ENCODE measurements at regions not wholly inside any gene's neighbourhood (a gene's known extent, or its start where the extent isn't known, plus 50 kb on each side); places are given as distances from the start of the nearest gene placed in this dataset.

DNA sequence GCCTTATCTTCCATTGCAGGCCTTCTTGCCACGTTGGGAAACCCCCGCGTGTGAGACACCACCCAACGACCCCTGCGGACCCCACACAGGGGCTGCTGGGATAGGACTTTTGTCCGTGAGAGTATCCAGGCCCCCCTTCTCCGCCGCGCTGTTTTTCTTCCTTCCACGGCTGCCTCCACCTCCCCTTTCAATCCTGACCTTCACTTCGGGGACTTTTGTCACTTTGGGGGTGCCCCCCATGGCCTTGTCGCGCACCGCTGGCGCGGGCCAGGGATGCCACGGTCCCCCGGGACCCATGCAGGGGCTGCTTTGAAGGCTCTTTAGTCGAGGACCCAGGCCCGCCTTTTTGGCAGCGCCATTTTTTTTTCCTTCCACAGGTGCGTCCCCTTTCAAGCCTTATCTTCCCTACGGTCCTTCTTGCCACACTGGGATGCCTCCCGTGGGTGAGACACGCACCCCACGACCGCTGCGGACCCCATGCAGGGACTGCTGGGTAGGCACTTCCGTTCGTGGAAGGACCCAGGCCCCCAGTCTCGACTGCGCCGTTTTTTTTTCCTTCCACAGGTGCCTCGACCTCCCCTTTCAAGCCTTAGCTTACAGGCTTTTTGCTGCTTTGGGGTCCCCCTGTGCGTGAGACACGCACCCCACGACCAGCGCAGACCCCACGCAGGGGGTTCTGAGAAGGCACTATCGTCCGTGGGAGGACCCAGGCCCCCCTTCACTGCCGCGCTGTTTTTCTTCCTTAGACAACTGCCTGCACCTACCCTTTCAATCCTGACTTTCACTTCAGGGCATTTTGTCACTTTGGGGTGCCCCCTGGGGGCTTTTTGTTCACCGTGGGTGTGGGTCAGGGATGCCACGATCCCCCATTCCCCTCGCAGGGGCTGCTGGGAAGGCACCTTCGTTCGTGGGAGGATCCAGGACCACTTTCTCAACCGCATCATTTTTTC lies 267.4 kb downstream of the ALG10 start:
- DNase-seq (ENCODE audit: low read depth) = no peak

DNA sequence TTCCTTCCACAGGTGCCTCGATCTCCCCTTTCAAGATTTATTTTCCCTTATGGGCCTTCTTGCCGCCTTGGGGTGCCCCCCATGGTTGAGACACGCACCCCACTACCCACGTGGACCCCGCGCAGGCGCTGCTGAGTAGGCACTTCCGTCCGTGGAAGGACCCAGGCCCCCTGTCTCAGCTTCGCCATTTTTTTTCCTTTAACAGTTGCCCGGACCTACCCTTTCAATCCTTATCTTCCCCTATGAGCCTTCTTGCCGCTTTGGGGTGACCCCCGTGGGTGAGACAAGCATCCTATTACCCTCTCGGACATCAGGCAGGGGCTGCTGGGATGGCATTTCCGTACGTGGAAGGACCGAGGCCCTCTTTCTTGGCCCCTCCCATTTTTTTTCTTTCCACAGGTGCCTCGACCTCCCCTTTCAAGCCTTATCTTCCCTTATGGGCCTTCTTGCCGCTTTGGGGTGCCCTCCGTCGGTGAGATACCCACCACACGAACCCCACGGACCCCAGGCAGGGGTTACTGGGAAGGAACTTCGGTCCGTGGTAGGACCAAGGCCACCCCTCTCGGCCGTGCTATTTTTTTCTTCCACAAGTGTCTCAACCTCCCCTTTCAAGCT lies 268.2 kb downstream of the ALG10 start:
- no peak for DNase-seq (ENCODE audit: low read depth)

DNA sequence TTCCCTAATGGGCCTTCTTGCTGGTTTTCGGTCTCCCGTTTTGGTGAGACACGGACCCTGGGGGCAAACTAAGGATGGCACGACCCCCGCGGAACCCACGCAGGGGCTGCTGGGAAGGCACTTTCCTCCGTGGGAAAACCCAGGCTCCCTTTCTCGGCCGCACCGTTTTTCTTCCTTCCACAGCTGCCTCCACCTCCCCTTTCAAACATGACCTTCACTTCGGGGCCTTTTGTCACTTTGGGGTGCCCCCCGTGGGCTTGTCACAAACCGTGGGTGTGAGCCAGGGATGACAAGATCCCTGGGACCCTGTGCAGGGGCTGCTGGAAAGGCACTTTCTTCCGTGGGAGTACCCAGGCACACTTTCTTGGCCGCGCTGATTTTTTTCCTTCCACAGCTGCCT lies 268.7 kb downstream of the ALG10 start:
- no peak for DNase-seq (ENCODE audit: low read depth)

DNA sequence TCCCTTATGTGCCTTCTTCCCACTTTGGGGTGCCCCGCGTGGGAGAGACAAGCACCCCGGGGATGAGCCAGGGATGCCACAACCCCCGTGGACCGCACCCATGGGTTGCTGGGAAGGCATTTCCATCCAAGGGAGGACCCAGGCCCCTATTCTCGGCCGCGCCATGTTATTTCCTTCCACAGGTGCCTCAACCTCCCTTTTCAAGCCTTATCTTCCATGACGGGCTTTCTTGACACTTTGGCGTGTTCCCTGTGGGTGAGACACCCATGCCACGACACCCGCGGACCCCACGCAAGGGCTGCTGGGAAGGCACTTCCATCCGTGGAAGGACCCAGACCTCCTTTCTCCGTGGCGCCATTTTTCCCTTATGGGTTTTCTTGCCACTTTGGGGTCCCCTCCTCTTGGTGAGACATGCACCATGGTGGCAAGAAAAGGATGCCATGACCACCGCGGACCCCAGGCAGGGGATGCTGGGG lies 269.2 kb downstream of the ALG10 start:
- no peak for DNase-seq (ENCODE audit: low read depth)

DNA sequence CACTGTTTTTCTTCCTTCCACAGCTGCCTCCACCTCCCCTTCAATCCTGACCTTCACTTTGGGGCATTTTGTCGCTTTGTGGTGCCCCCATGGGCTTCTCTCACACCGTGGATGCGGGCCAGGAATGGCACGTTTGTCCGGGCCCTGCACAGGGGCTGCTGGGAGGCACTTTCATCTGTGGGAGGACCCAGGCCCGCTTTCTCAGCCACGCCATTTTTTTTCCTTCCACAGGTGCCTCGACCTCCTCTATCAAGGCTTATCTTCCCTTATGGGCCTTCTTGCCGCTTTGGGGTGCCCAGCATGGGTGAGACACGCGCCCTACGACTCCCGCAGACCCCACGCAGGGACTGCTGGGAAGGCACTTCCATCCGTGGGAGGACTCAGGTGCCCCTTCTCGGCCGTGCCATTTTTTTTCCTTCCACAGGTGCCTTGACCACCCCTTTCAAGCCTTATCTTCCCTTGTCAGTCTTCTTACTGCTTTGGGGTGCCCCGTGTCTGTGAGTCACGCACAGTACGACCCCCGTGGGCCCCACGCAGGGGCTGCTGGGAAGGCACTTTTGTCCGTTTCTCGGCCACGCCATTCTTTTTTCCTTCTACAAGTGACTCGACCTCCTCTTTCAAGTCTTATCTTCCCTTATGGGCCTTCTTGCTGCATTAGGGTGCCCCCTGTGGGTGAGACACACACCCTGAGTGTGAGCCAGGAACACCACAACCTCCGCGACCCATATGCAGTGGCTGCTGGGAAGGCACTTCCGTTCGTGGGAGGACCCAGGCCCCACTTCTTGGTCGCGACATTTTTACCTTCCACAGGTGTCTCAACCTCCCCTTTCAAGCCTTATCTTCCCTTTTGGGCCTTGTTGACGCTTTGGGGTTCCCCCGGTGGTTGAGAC lies 270.7 kb downstream of the ALG10 start:
- DNase-seq (ENCODE audit: low read depth) = no peak

DNA sequence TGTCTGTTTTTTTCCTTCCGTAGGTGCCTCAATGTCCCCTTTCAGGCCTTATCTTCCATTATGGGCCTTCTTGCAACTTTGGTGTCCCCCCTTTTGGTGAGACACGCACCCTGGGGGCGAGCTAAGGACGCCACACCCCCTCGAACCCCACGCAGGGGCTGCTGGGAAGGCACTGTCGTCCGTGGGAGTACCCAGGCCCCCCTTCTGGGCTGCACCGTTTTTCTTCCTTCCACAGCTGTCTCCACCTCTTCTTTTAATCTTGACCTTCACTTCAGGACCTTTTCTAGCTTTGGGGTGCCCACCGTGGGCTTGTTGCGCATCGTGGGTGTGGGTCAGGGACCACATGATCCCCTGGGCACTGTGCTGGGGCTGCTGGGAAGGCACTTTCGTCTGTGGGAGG lies 271.8 kb downstream of the ALG10 start:
- DNase-seq (ENCODE audit: low read depth) = no peak

DNA sequence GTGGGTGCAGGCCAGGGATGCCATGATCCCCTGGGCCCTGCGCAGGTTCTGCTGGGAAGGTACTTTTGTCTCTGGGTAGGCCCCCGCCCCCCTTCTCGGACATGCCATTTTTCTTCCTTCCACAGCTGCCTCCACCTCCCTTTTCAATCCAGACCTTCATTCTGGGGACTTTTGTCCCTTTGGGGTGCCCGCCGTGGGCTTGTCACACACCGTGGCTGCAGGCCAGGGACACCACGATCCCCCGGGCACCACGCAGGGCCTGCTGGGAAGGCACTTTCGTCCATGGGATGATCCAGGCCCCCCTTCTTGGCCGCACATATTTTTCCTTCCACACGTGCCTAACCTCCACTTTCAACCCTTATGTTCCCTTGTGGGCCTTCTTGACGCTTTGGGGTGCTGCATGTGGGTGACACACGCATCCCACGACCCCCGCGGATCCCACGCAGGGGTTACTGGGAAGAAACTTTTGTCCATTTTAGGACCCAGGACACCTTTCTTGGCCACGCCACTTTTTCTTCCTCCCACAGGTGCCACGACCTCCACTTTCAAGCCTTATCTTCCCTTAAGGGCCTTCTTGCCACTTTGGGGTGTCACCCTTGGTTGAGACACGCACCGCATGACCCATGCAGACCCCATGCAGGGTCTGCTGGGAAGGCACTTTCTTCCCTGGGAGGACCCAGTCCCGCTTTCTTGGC lies 272.5 kb downstream of the ALG10 start:
- no peak for DNase-seq (ENCODE audit: low read depth)

DNA sequence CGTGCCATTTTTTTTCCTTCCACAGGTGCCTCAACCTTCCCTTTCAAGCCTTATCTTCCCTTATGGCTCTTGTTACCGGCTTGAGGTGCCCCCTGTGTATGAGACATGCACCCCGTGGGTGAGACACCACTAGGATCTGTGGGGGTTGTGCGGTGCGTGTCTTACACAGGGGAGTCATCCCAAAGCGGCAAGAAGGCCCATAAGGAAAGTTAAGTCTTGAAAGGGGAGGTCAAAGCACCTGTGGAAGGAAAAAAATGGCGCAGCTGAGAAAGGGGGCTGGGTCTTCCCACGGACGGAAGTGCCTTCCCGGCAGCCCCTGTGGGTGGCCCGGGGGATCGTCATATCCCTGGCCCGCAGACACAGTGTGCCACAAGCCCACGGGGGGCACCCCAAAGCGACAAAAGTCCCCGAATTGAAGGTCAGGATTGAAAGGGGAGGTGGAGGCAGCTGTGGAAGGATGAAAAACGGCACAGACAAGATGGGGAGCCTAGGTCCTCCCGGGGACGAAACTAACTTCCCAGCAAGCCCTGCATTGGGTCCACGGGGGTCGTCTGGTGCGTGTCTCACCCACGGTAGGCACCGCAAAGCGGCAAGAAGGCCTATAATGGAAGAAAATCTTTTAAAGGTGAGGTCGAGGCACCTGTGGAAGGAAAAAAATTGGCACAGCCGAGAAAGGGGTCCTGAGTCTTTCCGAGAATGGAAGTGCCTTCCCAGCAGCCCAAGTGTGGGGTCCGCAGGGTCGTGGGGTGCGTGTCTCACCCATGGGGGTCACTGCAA lies 273.3 kb downstream of the ALG10 start:
- DNase-seq (ENCODE audit: low read depth) = no peak

DNA sequence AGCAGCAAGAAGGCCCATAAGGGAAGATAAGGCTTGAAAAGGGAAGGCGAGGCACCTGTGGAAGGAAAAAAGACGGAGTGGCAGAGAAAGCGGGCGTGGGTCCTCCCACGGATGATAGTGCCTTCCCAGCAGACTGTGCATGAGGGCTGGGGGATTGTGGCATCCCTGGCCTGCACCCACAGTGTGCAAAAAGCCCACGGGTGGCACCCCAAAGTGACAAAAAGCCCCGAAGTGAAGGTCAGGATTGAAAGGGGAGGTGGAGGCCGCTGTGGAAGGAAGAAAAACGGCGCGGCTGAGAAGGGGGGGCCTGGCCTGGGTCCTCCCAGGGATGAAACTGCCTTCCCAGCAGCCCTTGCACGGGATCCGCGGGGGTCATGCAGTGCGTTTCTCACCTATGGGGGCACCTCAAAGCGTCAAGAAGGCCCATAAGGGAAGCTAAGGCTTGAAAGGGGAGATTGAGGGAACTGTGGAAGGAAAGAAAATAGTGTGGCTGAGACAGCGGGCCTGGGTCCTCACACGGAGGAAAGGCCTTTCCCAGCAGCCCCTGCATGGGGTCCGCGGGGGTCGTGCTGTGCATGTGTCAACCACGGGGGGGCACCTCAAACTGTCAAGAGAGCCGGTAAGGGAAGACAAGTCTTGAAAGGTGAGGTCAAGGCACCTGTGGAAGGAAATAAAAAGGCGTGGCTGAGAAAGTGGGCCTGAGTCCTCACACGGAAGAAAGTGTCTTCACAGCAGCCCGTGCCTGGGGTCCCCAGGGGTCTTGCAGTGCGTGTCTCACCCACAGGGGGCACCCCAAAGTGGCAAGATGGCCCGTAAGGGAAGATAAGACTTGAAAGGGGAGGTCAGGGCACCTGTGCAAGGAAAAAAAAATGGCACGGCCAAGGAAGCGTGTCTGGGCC lies 274.1 kb downstream of the ALG10 start:
- DNase-seq (ENCODE audit: low read depth) = no peak

DNA sequence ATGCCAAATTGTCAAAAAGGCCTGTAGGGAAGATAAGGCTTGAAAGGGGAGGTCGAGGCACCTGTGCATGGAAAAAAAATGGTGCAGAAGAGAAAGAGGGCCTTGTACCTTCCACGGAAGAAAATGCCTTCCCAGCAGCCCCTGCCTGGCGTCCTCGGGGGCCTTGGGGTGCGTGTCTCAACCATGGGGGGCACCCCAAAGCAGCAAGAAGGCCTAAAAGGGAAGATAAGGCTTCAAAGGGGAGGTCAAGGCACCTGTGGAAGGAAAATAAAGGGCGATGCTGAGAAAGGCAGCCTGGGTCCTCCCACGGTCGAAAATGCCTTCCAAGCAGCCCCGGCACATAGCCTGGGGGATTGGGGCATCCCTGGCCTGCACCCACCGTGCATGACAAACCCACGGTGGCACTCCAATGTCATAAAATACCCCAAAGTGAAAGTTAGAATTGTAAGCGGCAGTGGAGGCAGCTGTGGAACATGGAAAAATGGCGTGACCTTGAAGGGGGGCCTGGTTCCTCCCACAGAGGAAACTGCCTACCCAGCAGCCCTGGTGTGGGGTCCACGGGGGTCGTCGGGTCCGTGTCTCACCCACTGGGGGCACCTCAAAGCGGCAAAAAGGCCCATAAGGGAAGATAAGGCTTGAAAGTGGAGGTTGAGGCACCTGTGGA lies 275.0 kb downstream of the ALG10 start:
- no peak for DNase-seq (ENCODE audit: low read depth)

DNA sequence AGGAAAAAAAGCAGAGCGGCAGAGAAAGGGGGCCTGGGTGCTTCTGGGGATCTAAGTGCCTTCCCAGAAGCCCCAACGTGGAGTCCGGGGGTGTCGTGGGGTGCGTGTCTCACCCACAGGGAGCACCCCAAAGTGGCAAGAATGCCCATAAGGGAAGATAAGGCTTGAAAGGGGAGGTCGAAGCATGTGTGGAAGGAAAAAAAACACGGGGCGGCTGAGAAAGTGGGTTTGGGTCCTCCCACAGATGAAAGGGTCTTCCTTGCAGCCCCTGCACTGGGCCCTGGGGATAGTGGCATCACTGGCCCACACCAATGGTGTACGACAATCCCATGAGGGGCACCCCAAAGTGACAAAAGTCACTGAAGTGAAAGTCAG lies 275.5 kb downstream of the ALG10 start:
- no peak for DNase-seq (ENCODE audit: low read depth)

DNA sequence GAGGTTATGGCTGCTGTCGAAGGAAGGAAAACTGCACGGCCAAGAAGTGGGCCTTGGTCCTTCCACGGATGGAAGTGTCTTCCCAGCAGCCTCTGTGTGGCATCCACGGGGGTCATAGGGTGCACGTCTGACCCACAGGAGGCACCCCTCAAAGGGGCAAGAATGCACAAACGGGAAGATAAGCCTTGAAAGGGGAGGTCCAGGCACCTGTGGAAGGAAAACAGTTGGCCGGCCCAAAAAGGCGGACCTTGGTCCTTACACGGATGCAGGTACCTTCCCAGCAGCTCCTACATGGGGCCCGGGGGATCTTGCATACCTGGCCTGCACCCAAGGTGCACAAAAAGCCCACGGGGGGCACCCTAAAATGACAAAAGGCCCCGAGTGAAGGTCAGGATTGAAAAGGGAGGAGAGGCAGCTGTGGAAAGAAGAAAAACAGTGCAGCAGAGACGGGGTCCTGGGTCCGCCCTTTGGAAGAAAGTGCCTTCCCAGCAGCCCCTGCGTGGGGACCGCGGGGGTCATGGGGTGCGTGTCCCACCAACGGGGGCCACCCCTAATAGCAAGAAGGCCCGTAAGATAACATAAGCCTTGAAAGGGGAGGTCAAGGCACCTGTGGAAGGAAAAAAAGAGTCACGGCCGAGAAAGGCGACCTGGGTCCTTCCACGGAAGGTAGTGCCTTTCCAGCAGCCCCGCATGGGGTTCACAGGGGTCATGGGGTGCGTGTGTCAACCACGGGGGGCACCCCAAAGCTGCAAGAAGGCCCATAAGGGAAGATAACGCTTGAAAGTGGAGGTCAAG lies 276.1 kb downstream of the ALG10 start:
- DNase-seq (ENCODE audit: low read depth) = no peak

DNA sequence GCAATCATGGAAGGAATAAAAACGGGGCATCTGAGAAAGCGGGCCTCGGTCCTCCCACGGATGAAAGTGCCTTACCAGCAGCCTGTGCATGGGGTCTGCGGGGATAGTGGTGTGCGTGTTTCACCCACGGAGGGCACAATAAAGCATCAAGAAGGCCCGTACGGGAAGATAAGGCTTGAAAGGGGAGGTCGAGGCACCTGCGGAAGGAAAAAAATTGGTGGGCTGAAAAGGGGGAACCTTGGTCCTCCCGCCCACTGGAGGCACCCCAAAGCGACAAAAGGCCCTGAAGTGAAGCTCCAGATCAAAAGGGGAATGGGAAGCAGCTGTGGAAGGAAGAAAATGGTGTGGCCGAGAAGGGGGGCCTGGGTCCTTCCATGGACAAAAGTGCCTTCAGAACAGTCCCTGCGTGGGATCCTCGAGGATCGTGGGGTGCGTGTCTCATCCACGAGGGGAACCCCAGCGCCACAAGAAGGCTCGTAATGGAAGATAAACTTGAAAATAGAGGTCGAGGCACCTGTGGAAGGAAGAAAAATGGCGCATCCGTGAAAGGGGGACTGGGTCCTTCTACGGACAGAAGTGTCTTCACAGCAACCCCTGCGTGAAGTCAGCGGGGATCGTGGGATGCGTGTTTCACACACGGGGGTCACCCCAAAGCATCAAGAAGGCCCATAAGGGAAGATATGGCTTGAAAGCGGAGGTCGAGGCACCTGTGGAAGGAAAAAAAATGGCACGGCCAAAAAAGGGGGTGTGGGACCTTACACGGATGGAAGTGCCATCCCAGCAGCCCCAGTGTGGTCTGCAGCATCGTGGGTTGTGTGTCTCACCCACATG lies 276.9 kb downstream of the ALG10 start:
- no peak for DNase-seq (ENCODE audit: low read depth)

DNA sequence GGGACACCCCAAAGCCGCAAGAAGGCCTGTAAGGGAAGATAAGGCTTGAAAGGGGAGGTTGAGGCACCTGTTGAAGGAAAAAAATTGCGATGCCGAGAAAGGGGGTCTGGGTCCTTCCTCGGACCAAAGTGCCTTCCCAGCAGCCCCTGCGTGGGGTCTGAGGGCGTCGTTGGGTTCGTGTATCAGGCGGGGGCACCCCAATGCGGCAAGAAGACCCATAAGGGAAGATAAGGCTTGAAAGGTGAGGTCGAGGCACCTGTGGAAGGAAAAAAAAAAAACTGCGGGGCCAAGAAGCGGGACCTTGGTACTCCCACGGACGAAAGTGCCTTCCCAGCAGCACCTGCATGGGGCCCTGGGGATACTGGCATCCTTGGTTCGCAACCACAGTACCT lies 277.5 kb downstream of the ALG10 start:
- DNase-seq (ENCODE audit: low read depth) = no peak

DNA sequence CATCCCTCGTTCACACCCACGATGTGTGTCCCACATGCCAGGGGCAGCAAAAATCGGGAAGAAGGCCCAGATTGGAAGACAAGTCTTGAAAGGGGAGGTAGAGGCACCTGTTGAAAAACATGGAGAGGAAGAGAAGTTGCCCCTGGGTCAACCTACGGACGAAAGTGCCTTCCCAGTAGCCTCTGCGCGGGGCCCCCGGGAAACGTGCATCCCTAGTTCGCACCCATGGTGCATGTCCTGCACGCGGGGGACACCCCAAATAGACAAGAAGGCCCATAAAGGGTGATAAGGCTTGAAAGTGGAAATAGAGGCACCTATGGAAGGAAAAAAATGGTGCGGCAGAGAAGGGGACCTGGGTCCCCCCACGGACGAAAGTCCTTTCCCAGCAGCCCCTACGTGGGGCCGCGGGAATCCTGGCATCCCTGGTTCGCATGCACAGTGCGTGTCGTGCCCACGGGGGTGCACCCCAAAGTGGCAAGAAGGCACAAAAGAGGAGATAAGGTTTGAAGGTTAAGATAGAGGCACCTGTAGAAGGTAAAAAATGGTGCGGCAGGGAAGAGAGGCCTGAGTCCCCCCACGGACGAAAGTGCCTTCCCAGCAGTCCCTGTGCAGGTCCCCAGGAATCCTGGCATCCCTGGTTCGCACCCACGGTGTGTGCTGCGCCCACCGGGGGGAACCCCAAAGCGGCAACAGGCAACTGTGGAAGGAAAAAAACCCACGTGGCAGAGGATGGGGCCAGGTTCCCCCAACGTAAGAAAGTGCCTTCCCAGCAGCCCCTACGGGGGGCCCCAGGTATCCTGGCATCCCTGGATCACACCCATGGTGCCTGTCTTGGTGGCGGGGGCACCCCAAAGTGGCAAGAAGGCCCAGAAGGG lies 278.3 kb downstream of the ALG10 start:
- DNase-seq (ENCODE audit: low read depth) = no peak
